Cerebellar cortex (tissue), 1 donor: ENCODE measurements at regions not wholly inside any gene's neighbourhood (a gene's known extent, or its start where the extent isn't known, plus 50 kb on each side); places are given as distances from the start of the nearest gene placed in this dataset.

Experiments used
- DNase-seq: peaks from one replicate; pipeline ENCODE4 v3.0.0-alpha.2; 2015; ENCODE audit warnings: low spot score

DNA sequence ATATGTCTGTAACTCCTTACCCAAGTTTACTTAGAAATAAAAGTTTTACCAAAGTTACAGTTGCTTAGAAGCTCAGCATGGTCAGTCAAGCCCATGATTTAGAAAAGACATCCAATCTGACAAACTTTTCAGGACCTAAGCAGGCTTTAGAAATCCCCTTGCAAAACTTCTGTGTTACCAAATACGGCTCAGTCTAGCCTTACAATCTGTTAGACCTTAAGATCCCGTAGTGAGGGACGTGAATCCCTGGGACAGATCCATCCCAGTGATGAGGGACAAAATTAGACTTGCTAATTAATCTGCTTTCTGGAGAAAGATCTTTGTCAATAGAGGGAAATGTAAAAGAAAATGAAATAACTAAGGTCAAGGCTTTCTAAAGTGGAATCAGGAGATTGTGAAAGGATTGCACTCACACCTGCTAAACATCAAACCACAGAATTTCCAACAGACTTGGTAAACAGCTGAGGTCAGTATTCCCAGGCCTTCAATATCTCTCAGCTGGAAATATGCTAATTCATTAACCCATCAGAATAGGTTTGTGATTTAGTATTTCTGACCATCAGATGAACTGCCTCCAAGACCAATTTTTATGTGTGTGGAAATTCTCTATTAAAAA, 375.3 kb downstream of the DUSP10 start:
- no peak for DNase-seq

DNA sequence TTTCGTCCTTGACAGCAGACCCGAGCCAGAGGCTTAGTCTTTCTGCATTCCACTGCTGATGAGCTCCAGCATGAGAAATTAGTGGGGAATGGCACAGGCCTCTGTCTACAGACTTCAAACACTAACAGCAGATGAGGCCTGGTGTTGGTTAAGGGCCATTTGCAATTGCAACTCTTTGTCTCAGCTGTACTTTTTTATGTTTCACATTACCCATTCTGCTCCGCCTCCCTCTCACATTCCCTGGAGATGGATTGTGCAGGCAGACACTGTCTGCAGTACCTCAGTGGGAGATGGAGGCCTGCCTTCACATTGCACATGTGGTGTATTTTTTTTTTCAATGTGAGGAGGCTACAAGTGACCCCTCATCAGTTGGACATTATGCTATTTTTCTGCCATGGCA, 370.2 kb downstream of the DUSP10 start:
- no peak for DNase-seq

DNA sequence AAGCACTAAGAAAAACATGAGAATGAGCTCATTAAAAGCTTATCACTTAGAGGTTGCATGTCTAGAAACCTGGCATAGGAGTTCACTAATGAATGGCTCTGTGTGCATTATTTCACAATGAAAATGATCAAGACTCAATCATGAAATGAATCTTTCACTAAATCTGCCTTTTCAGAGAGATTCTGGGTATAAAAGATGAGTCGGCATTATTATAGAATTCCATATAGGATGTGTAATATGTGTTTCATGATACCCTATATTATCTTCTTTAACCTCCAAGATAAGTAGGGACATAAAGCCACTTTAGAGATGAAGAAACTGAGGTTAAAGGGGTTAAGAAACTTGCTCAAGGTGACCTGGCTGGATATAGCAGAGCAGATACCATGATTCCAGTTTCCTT, 368.1 kb downstream of the DUSP10 start:
- no peak for DNase-seq

DNA sequence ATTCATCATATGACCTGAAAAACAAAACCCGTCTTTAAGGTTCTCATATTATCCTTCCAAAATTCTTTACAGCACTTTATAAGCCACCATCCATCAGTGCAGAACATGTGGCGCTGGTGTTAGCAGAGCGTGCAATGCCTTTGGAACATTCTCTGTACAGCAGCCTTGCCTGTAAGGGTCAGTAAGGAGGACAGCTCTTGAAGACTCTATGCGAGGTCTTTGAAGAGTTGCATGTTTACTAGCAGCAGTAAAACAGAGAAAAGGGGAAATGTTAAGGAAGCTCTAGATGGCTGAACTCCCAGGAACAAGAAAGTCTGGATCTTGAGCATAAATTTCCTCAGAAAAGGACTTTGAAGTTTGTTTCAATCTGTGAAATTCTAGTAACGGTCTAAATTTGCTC, 365.6 kb downstream of the DUSP10 start:
- no peak for DNase-seq

DNA sequence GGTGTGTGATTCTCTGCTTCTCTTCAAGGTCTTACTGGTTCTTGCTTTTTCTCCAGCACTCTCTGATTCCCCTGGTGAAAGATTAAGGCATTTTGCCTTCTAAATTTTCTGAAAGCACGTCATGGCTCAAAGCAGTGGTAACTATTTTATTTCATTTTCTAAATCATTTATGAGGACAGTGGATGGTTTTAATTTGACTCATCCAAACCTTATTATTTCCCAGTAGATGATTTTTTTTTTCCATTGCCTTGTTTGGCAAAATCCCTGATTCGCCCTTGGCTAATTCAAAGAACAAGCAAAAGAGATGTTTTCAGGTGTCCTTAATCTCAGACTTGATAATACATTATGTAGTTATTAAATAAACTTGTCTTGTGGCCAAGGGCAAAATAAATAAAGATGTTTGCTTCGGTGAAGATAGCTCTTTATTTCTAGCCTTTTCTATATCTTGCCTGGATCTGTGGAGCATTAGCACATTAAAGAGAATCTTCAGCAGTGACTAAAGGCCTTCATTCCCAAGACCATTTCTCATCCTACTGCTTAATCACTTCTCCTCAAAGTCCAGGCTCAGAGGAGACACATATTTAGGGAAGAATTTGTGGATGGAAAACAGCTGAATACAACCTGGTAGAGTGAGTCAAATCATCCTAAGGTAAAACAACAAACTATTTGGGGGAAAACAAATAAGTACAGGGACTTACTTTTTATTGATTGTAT, 359.8 kb downstream of the DUSP10 start:
- no peak for DNase-seq

DNA sequence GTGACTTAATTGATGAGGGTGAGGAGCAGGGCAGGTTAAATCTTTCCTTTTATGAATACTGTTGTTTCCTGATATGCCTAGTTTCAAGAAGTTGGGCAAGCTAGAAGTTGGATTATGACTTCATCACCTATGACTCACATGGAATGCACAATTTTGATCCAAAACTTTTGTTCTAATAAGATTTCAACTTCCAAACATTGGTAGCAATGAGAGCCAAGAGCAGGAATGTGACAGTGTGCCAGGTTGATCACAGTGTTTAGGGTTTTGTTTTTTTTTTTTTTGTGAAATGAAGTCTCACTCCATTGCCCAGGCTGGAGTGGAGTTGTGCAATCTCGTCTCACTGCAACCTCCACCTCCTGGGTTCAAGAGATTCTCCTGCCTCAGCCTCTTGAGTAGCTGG, 349.4 kb downstream of the DUSP10 start:
- DNase-seq = no peak

DNA sequence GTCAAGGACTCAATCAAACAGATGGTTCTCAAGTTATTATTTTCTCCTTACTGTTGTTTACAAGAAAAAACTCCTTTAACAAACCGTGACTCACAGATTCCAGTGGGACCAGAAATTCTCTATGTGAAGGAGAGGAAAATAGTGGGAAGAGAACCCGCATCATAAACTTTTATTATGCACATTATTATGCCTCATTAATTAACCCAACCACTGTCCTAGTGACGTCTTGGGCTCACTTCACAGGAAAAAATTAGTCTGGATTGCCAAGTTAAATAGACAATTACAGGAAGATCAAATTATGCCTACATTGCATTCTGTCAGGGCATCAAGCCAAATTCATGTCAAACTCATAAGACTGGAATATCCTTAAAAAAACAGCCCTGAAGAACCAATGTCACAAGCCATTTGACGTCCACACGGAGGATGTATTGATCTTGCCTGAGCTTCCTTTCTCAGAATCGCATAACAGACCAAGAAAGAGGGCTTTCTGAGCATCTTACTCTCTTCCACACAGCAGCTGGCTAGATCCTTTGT, 347.8 kb downstream of the DUSP10 start:
- DNase-seq = no peak

DNA sequence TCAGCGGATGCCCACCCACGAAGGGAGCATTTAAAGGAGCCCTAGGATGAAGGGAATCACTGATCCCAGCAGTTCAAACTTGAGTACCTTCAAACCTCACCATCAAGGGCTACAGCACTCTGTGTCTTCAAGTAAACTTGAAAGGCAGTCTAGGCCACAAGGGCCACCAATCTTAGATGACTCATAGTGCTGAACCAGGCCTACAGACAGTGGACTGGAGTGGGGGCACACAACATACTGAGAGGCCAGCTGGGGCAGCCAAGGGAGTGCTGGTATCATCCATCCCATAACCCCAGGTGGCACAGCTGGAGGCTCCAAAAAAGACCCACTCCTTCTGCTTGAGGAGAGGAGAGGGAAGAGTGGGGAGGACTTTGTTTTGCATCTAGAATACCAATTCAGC, 345.4 kb downstream of the DUSP10 start:
- no peak for DNase-seq

DNA sequence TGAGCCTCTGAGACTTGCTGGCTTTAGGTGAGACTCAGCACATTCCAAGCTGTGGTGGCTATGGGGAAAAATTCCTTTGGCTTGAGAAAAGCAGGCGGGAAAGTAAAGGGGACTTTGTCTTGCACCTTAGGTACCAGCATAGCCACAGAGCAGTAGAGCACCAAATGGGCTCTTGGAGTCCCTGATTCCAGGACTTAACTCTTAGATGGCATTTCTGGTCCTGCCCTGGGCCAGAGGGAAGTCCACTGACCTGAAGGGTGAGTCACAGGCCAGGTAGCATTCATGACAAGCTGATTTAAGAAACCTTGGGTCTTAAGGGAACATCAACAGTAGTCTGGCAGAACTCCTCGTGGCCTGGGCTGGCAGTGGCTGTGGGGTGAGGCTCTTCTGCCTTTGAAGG, 344.7 kb downstream of the DUSP10 start:
- DNase-seq = no peak

DNA sequence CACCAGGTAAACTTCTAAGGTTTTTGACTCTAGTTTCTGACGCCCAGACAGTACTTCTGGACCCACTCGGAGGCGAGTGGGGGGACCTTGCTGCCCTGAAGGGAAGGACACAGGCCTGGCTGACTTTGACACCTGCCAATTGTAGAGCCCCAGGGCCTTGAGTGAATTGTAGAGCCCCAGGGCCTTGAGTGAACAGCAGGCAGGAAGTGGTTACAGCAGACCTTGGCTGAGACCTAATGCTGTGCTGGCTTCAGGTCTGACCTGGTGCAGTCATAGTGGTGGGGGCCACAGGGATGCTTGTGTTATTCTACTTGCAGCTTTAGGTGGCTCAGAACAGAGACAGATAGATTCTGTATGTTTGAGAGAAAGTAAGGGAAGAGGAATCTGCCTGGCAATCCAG, 344.3 kb downstream of the DUSP10 start:
- DNase-seq = no peak

DNA sequence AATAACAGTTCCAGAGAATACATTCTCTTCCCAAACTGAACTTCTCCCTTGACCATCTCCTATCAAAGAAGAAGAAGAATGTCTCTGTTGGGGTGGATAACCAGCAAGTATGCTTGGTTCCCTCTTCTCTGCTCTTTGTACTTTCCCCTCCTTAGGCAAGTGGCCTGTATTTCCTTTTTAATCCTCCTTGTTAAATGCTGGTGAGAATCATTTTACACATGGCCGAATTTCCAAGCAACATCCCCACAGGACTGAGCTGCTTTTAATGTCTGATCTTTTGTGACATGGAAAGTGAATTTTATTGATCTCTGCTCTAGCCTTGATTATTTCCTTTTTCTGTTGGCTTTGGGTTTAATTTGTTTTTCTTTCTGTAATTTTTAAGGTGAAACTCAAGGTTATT, 336.7 kb downstream of the DUSP10 start:
- no peak for DNase-seq

DNA sequence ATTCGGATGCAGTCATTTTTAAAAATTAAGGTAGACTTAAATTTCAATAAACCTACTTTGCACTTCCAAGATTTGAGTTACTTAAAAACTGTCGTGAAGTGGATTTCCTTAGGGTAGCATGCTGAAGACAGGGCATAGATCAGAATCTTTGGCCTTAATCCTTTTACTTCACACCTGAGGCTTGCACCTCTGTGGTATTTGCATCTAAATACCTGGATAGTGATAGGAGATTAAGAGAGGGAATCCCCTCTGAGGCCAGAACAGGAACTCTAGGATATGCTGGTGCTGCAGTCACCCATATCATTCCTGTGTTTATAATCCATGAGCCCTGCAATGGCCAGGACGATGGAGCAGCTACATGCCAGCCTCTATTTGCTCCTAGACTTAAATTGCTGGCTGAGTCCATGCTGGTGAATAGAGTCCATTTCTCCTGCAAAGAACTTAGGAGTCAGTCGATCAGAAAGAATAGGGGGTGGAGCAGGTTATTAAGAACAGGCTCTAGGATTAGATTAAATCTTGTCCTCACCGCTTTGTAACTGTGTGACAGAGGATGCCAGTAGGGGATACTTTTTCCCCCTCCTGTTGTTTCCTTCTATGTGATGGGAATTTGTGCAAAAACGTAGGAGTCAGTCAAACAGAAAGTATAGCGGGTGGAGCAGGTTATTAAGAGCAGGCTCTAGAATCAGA, 333.6 kb downstream of the DUSP10 start:
- DNase-seq = no peak

DNA sequence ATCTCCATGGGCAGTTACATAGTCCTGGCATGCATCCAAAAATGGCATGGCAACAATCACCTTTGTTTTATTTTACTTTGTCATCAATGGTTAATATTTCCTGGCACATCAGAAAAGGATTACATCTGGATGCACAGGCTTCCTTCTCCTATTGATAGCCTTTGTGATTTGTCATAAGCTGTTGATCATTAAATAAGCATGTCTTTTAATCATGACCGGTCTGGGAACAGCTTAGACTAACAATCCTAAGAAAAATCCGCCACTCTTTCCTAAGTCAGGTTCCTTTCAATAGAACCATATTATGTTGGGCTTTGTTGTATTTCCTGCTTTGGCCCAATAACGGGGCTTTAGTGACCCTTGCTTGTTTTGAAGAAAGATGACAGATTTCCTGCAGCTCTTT, 330.6 kb downstream of the DUSP10 start:
- DNase-seq = no peak

DNA sequence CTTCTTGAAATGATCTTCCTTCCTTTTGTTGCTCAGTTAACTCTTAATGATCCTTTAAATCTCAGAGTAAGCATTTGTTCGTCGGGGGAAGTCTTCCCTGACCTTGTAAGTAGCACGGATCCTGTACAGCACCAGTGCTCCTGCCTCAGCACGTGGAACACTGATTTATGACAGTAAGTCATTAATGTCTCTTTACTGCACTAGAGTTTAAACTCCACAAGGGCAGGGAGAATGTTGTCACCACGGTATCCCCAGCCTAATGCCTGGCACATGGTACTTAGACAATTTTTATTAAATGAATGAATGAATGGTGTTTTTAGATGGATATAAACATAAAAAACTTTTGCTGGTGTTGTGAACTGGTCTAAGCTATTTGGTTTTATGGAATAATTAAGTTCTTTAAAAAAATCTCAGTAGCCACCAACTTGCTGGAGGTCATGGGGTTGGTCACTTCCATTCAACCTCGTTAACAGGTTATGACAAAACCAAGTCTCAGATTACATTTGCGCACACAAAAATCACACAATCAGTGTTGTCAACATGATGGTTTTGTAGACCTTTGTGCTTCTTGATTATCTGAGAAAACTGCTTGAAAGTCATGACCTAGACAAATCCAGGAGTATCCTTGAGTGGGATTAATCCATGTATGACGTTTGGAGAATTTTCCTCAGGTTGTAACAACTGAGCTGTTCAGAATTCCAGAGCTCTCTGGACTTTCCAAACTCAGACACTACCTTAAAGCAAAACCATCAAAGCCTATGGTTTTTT, 326.9 kb downstream of the DUSP10 start:
- DNase-seq = no peak

DNA sequence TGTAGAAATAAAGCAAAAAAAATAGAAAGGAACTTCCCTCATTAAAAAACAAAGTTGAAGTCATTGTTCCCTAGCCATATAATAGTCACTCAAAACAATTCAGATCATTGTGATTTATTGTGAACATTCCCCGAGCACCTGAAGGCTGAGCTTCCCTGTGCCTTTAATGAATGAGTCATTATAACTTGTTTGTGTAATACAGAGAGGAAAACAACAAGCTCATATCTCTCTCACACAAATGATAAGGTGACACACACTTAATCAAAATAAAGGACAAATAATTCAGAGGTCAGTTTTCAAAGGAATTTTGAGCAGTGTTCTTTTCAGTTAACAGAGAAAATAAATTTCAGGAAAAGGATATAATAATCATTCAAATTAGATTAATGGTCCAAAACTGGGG, 326.2 kb downstream of the DUSP10 start:
- DNase-seq = no peak

DNA sequence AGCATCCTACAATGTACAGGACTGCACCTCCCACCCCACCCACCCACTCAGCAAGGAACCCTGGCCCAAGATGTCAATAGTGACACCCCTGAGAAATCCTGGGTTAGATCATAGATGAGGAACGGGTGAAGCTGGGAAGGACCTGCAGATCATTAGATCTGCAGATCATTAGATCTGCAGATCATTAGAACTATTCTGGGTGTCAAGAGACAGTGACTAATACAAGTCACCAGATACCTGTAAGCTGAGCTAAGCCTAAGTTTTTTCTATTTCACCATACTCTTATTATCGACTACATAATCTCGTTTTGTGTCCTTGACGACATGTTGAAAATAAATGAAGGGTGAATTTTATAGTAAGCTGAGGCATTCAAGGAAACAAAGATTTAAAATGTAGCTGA, 325.7 kb downstream of the DUSP10 start:
- DNase-seq = no peak

DNA sequence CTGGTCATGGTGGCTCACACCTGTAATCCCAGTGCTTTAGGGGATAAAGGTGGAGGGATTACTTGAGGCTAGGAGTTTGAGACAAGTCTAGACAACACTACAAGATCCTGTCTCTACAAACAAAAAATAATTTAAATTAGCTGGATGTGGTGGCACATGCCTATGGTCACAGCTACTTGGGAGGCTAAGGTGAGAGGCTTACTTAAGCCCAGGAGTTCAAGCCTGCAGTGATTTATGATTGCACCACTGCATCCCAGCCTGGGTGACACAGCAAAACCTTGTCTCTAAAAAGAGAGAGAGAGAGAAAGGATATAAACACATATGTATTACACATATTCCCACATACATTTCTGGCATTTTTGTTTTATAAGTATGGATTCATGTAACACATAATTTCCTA, 325.2 kb downstream of the DUSP10 start:
- no peak for DNase-seq

DNA sequence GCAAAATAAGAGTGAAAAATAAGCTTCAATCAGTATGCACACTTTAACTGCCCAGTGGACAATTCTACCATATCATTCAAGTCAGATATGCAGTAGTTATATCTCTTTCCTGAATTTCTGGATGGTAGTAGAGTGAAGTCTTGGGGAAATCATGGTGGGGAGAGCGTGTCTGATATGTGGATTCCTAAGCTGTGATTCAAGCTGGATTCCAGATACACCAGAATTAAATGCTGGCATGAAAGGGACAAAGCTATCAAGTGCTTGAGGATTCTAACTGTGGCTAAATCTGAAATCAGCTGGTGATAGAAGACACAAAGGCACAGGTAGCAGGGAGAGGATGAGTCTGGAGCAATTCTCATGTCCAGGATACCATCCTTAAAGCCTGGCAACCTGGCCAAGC, 323.5 kb downstream of the DUSP10 start:
- DNase-seq = no peak

DNA sequence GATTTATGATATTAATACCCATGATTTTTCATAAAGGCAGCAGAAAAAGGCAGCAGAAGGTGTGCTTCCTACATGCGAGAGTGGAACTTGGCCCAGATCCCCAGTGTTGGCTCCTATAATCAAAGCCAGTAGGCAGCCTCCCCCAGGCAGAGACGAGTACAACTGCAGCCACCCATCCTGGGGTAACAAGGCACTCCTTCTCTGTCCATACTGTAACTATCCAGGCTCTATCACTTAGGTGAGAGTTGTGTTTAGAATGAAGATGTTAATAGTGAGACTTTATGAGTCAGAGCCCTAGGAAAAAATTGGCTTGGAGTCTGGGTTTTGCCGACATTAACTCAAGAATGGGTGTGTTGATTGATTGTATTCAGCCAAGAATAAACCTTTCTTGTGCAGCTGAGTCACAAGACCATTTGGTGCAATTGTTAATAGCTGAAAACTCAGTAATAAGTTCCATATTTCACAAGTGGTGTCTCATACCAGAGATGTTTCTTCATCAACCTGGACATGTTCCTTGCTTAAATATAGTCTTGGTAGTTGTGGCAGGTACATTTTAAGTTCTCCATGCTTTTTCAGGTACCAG, 322.3 kb downstream of the DUSP10 start:
- no peak for DNase-seq

DNA sequence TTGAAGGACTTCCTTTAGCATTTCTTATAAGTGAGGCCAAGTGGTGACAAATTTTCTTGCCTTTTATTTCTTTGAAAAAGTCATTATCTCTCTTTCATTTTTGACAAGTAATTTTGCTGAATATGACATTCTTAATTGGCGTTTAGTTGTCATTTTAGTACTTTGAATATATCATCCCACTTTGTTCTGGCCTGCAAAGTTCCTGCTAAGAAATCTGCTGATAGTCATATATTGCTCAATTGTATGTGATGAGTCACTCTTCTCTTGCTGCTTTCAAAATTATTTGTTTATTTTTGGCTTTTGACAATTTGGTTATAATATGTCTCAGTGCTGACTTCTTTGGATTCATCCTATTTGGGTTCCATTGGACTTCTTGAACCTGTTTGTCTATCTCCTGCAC, 312.6 kb downstream of the DUSP10 start:
- no peak for DNase-seq

DNA sequence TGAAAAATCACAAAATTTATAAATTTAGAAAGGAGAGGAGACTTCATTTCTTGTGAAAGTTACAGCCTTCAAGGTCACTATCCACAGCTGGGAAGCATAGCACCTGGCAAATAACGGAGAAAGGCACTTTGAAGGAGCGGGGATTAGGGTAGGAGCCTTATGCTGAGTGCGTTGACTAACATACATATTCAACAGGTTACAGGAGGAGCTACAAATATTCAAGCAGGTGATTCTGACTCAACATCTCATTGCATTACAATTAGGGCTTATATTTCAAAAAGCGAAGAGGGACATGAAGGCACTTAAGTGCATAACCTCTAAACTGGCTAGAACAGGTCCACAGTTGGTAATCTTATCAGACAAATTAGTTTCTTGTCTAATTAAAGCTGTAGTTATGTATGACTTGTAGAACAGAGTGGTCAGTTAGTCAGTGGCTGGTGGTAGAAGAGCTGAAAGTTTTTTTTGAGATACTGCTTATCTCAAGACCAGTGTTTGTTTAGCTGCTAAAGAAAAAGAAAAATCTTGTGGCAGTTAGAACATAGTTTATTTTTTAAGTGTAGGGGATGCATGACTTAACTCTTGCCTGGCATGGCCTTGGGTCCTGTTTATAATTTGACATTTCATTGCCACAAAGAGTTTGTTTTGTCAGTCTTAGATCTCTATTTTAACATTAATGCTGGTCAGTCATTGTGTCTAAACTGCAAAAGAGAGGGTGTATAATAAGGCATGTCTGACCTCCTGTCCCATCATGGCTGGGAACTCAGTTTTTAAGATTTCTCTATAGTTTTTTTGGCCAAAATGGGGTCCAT, 311.5 kb downstream of the DUSP10 start:
- no peak for DNase-seq
